Activated naive CD8-positive, alpha-beta T cell (primary cell): ENCODE measurements at regions not wholly inside any gene's neighbourhood (a gene's known extent, or its start where the extent isn't known, plus 50 kb on each side); places are given as distances from the start of the nearest gene placed in this dataset.

Source experiments
- H3K27ac Mint-ChIP-seq: one replicate; pipeline ENCODE4 v1.8.0; 2021; ENCODE audit warnings: mixed read lengths
- H3K27me3 Mint-ChIP-seq: one replicate; pipeline ENCODE4 v1.8.0; 2021; ENCODE audit warnings: mixed read lengths
- H3K36me3 Mint-ChIP-seq: one replicate; pipeline ENCODE4 v1.8.0; 2021; ENCODE audit warnings: mixed read lengths
- H3K4me1 Mint-ChIP-seq: one replicate; pipeline ENCODE4 v1.8.0; 2021; ENCODE audit warnings: low read depth, mixed read lengths
- H3K4me3 Mint-ChIP-seq: one replicate; pipeline ENCODE4 v1.8.0; 2021; ENCODE audit warnings: mild to moderate bottlenecking, mixed read lengths
- H3K9me3 Mint-ChIP-seq: one replicate; pipeline ENCODE4 v1.8.0; 2021; ENCODE audit warnings: low read depth, mixed read lengths

GRCh38 chr2:236403811-236404210, 139.6 kb upstream of the ASB18 start:
- Mint-ChIP-seq H3K36me3 (no peaks in the 10 kb centered on the region), H3K4me3 (no peak overlapping the region), H3K9me3 (no peaks in the 10 kb centered on the region), H3K27me3 (no peaks in the 10 kb centered on the region), H3K27ac (no peak overlapping the region), H3K4me1 (no peaks in the 10 kb centered on the region)

- Mint-ChIP-seq H3K36me3 (no peaks in the 10 kb centered on the region), H3K4me1 (no peaks in the 10 kb centered on the region)
Observed at GRCh38 chr2:236404346-236404745, 140.1 kb upstream of the ASB18 start.

GRCh38 chr2:236405357-236405756, 141.2 kb upstream of the ASB18 start:
- Mint-ChIP-seq H3K4me1 (no peaks in the 10 kb centered on the region), H3K4me3 (no peak overlapping the region), H3K36me3 (peaks cover 2% of the 10 kb centered on the region), H3K27me3 (no peaks in the 10 kb centered on the region), H3K27ac (no peak overlapping the region), H3K9me3 (no peaks in the 10 kb centered on the region)

More at GRCh38 chr2:236404346-236404745, 140.1 kb upstream of the ASB18 start:
- no peak overlapping the region for H3K4me3 Mint-ChIP-seq
- H3K27me3 Mint-ChIP-seq: no peaks in the 10 kb centered on the region
- H3K9me3 Mint-ChIP-seq: no peaks in the 10 kb centered on the region
- no peak overlapping the region for H3K27ac Mint-ChIP-seq

- H3K4me1 Mint-ChIP-seq: no peaks in the 10 kb centered on the region
- H3K27ac Mint-ChIP-seq: no peak overlapping the region
- no peak overlapping the region for H3K4me3 Mint-ChIP-seq
- H3K9me3 Mint-ChIP-seq: no peaks in the 10 kb centered on the region
- H3K27me3 Mint-ChIP-seq: no peaks in the 10 kb centered on the region
- H3K36me3 Mint-ChIP-seq: peaks cover 2% of the 10 kb centered on the region
Observed at GRCh38 chr2:236408090-236408489, 143.9 kb upstream of the ASB18 start.

GRCh38 chr2:236408786-236409185, 144.6 kb upstream of the ASB18 start:
- H3K4me3 Mint-ChIP-seq: no peak overlapping the region
- no peak overlapping the region for H3K27ac Mint-ChIP-seq
- H3K4me1 Mint-ChIP-seq: no peaks in the 10 kb centered on the region
- H3K9me3 Mint-ChIP-seq: no peaks in the 10 kb centered on the region
- no peaks in the 10 kb centered on the region for H3K27me3 Mint-ChIP-seq
- H3K36me3 Mint-ChIP-seq: peaks cover 2% of the 10 kb centered on the region

GRCh38 chr2:236415684-236416444, 151.7 kb upstream of the ASB18 start:
- Mint-ChIP-seq H3K4me1 (no peaks in the 10 kb centered on the region), H3K27me3 (peaks cover 7% of the 10 kb centered on the region), H3K4me3 (no peak overlapping the region), H3K27ac (no peak overlapping the region), H3K36me3 (peaks cover 3% of the 10 kb centered on the region), H3K9me3 (no peaks in the 10 kb centered on the region)

- peaks cover 3% of the 10 kb centered on the region for H3K36me3 Mint-ChIP-seq
- no peak overlapping the region for H3K4me3 Mint-ChIP-seq
- H3K27ac Mint-ChIP-seq: no peak overlapping the region
- no peaks in the 10 kb centered on the region for H3K9me3 Mint-ChIP-seq
- peaks cover 7% of the 10 kb centered on the region for H3K27me3 Mint-ChIP-seq
- no peaks in the 10 kb centered on the region for H3K4me1 Mint-ChIP-seq
Observed at GRCh38 chr2:236417150-236417549, 152.5 kb upstream of the ACKR3 start.

GRCh38 chr2:236430584-236430983, 139.0 kb upstream of the ACKR3 start:
- Mint-ChIP-seq H3K36me3 (no peaks in the 10 kb centered on the region), H3K4me1 (no peaks in the 10 kb centered on the region), H3K4me3 (no peak overlapping the region), H3K27ac (no peak overlapping the region), H3K9me3 (peaks cover 8% of the 10 kb centered on the region), H3K27me3 (peaks cover 6% of the 10 kb centered on the region)

GRCh38 chr2:236434593-236434992, 135.0 kb upstream of the ACKR3 start:
- Mint-ChIP-seq H3K9me3 (no peaks in the 10 kb centered on the region), H3K4me3 (no peak overlapping the region), H3K27me3 (peaks cover 2% of the 10 kb centered on the region), H3K4me1 (no peaks in the 10 kb centered on the region), H3K36me3 (no peaks in the 10 kb centered on the region), H3K27ac (no peak overlapping the region)

GRCh38 chr2:236440110-236440881, 129.3 kb upstream of the ACKR3 start:
- Mint-ChIP-seq H3K9me3 (no peaks in the 10 kb centered on the region), H3K27ac (peak overlapping the region; percentile 64), H3K4me1 (peaks cover 3% of the 10 kb centered on the region), H3K27me3 (peaks cover 2% of the 10 kb centered on the region), H3K36me3 (no peaks in the 10 kb centered on the region), H3K4me3 (no peak overlapping the region)

- H3K9me3 Mint-ChIP-seq: no peaks in the 10 kb centered on the region
- no peaks in the 10 kb centered on the region for H3K36me3 Mint-ChIP-seq
- peaks cover 3% of the 10 kb centered on the region for H3K27me3 Mint-ChIP-seq
- peaks cover 3% of the 10 kb centered on the region for H3K4me1 Mint-ChIP-seq
- H3K27ac Mint-ChIP-seq: no peak overlapping the region
- no peak overlapping the region for H3K4me3 Mint-ChIP-seq
Observed at GRCh38 chr2:236444187-236444586, 125.4 kb upstream of the ACKR3 start.

GRCh38 chr2:236445678-236446077, 123.9 kb upstream of the ACKR3 start:
- Mint-ChIP-seq H3K36me3 (no peaks in the 10 kb centered on the region), H3K4me3 (no peak overlapping the region), H3K4me1 (no peaks in the 10 kb centered on the region), H3K27ac (no peak overlapping the region), H3K27me3 (peaks cover 2% of the 10 kb centered on the region), H3K9me3 (no peaks in the 10 kb centered on the region)

GRCh38 chr2:236446521-236446920, 123.1 kb upstream of the ACKR3 start:
- peaks cover 2% of the 10 kb centered on the region for H3K27me3 Mint-ChIP-seq
- H3K27ac Mint-ChIP-seq: no peak overlapping the region
- H3K4me1 Mint-ChIP-seq: no peaks in the 10 kb centered on the region
- no peaks in the 10 kb centered on the region for H3K9me3 Mint-ChIP-seq
- no peaks in the 10 kb centered on the region for H3K36me3 Mint-ChIP-seq
- no peak overlapping the region for H3K4me3 Mint-ChIP-seq

- H3K4me1 Mint-ChIP-seq: no peaks in the 10 kb centered on the region
- H3K27me3 Mint-ChIP-seq: peaks cover 3% of the 10 kb centered on the region
- no peak overlapping the region for H3K4me3 Mint-ChIP-seq
- no peak overlapping the region for H3K27ac Mint-ChIP-seq
- H3K9me3 Mint-ChIP-seq: no peaks in the 10 kb centered on the region
- no peaks in the 10 kb centered on the region for H3K36me3 Mint-ChIP-seq
Observed at GRCh38 chr2:236449167-236449761, 120.4 kb upstream of the ACKR3 start.

- no peak overlapping the region for H3K4me3 Mint-ChIP-seq
- no peaks in the 10 kb centered on the region for H3K9me3 Mint-ChIP-seq
- no peak overlapping the region for H3K27ac Mint-ChIP-seq
- H3K36me3 Mint-ChIP-seq: peaks cover 3% of the 10 kb centered on the region
- H3K4me1 Mint-ChIP-seq: no peaks in the 10 kb centered on the region
- H3K27me3 Mint-ChIP-seq: peaks cover 1% of the 10 kb centered on the region
Observed at GRCh38 chr2:236452238-236452637, 117.4 kb upstream of the ACKR3 start.
